ENCODE measurements at regions not wholly inside any gene's neighbourhood (a gene's known extent, or its start where the extent isn't known, plus 50 kb on each side); places are given as distances from the start of the nearest gene placed in this dataset.

DNA sequence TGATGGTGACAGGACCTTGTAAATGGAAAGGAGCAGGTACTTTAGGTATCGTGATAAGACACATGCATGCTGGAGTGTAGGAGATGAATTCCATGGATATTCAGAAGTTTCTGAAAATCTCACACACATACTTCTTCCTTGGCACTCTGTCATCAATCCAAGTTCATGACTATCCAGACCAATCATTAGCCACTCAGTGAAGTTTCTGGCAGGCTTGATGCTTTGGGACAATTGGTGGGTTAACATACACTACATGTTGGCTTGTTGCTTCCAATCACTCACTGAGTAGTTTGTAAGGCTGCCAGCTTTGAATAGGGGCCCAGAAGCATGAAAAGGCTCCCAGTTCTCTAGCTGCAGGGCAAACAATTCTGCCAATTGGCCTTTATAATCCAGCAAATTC, 147.6 kb downstream of the CEMIP2 start:
- no peak overlapping the region for H3K4me3 ChIP-seq (ENCODE audit: low read depth, low read length)
- no peak for DNase-seq (ENCODE audit: low read depth)
- TF ChIP-seq, protein P1, sequence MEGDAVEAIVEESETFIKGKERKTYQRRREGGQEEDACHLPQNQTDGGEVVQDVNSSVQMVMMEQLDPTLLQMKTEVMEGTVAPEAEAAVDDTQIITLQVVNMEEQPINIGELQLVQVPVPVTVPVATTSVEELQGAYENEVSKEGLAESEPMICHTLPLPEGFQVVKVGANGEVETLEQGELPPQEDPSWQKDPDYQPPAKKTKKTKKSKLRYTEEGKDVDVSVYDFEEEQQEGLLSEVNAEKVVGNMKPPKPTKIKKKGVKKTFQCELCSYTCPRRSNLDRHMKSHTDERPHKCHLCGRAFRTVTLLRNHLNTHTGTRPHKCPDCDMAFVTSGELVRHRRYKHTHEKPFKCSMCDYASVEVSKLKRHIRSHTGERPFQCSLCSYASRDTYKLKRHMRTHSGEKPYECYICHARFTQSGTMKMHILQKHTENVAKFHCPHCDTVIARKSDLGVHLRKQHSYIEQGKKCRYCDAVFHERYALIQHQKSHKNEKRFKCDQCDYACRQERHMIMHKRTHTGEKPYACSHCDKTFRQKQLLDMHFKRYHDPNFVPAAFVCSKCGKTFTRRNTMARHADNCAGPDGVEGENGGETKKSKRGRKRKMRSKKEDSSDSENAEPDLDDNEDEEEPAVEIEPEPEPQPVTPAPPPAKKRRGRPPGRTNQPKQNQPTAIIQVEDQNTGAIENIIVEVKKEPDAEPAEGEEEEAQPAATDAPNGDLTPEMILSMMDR (conservative IDR thresholded peaks at IDR 0.05; ENCODE audit: low read depth, low read length), result no peak

DNA sequence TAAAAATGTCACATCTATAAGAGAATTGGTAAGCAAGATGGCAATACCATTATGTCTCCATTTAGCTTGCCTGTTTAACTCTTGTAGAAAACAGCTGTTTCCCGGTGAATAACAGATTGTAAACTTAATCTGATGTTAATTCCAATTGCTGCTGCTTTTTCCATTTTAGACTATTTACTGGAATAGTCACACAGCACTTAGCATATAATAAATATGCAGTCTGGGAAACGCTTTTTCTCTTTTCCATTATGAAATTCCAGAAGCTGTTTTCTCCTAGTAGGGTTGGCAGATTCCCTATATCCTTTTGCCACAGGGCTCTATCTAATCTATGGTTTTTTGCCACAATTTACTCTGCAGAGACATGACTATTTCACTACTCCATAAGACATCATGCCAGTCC, 148.0 kb downstream of the CEMIP2 start:
- H3K4me3 ChIP-seq (ENCODE audit: low read depth, low read length), result no peak overlapping the region
- DNase-seq (ENCODE audit: low read depth), result no peak
- TF ChIP-seq, protein P1 (conservative IDR thresholded peaks at IDR 0.05; ENCODE audit: low read depth, low read length), result no peak

DNA sequence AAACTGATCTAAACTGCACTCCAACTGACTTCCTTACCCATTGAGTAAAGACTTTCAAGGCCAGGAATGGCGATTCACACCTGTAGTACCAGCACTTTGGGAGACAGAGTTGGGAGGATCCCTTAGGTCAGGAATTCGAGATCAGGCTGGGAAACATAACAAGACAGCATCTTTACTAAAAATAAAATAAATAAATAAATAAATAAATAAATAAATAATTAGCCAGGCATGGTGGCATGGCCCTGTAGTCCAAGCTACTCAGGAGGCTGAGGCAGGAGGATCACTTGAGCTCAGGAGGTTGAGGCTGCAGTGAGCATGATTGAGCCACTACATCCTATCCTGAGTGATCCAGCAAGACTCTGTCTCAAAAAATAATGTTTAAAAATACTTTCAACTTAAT, 148.4 kb downstream of the CEMIP2 start:
- TF ChIP-seq, protein P1 (conservative IDR thresholded peaks at IDR 0.05; ENCODE audit: low read depth, low read length), result no peak
- H3K4me3 ChIP-seq (ENCODE audit: low read depth, low read length), result no peak overlapping the region
- DNase-seq (ENCODE audit: low read depth), result no peak

DNA sequence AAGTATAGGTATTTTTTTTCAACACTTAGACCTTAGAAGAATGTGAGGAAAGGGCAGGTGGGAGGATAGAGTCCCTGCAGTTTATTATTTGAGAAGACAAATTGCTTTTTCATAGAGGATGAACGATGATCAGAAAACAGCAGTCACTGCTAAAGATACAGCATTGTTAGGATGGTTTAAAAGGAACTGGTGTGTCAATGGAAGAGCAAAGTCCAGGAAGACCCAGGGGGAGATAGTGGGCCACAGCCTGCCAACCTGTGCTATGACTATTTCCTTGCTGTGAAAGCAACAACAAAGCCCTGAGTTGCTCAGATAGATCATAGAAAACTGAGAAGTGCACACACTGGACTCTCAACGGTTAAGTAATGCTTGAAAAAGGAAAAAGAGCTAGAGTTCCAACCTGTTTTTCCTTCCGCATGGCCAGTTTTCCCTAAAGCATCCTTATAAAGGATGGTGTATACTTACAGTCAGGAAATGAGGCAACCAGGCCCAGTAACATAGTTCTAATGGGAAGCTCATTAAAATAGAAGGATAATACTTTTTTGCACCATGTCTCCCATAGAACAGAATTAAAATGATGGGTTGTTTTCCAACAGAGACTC, 153.8 kb downstream of the CEMIP2 start:
- TF ChIP-seq, protein P1 (conservative IDR thresholded peaks at IDR 0.05; ENCODE audit: low read depth, low read length), result no peak
- H3K4me3 ChIP-seq (ENCODE audit: low read depth, low read length), result no peak overlapping the region
- no peak for DNase-seq (ENCODE audit: low read depth)

- TF ChIP-seq, protein P1 (conservative IDR thresholded peaks at IDR 0.05; ENCODE audit: low read depth, low read length), result no peak
- H3K4me3 ChIP-seq (ENCODE audit: low read depth, low read length), result no peak overlapping the region
- DNase-seq (ENCODE audit: low read depth), result no peak
Measured at GRCh38 chr9:71612889-71613288, 155.4 kb downstream of the CEMIP2 start.

GRCh38 chr9:71609448-71609830, 158.9 kb downstream of the CEMIP2 start:
- H3K4me3 ChIP-seq (ENCODE audit: low read depth, low read length), result no peak overlapping the region
- DNase-seq (ENCODE audit: low read depth), result no peak
- TF ChIP-seq, protein P1 (conservative IDR thresholded peaks at IDR 0.05; ENCODE audit: low read depth, low read length), result no peak

GRCh38 chr9:71608825-71609447, 159.4 kb downstream of the CEMIP2 start:
- no peak for DNase-seq (ENCODE audit: low read depth)
- TF ChIP-seq, protein P1 (conservative IDR thresholded peaks at IDR 0.05; ENCODE audit: low read depth, low read length), result no peak

More at GRCh38 chr9:71608825-71609447, 159.4 kb downstream of the CEMIP2 start:
- no peak overlapping the region for H3K4me3 ChIP-seq (ENCODE audit: low read depth, low read length)
